K562 (cell line): ENCODE measurements at regions not wholly inside any gene's neighbourhood (a gene's known extent, or its start where the extent isn't known, plus 50 kb on each side); places are given as distances from the start of the nearest gene placed in this dataset.

Experiments
- ATAC-seq: fragments of 200-7000 bp; cut with Tn5 transposase; 3 replicates; pipeline ENCODE4 v1.9.1; 2020; ENCODE audit warnings: moderate library complexity
- BruUV-seq: library from RNA; stranded (reverse); fragments of 400-500 nt; replicated peaks from 2 replicates; lab custom pipeline; 2021; lab: Mats Ljungman, UMichigan
- CTCF ChIA-PET: fragments of 300-600 bp; formaldehyde crosslinking; extraction: SDS; loops from one replicate; lab custom pipeline; 2021; ENCODE audit warnings: low intra/inter-chr PET ratio; lab: Yijun Ruan, JAX
- POLR2A ChIA-PET: fragments of 300-600, 350-650 bp; sonication (Branson Sonifier 250); formaldehyde crosslinking; extraction: SDS; loops from one replicate; lab custom pipeline; 2021; ENCODE audit warnings: antibody characterized with exemption, inconsistent platforms; lab: Yijun Ruan, JAX
- DNase-seq, 4 experiments: peaks; one replicate each; pipeline versions ENCODE4 v3.0.0 to v3.0.0-alpha.2; 2011 to 2018; ENCODE audit warnings: low spot score in 3 of 4, mixed read lengths in 3 of 4; ENCODE audit errors: extremely low read depth in 1 of 4
- FAIRE-seq: peaks from 2 replicates; lab custom pipeline; 2011; peaks lifted over from hg19 to GRCh38; lab: Jason Lieb, UNC
- H2AFZ ChIP-seq: 2 replicates; pipeline ENCODE4 v1.6.0; 2011; ENCODE audit warnings: low read depth, low read length, control low read depth, inconsistent platforms
- H3K27ac ChIP-seq: fragments of 200-600 bp; 3 replicates; pipeline ENCODE4 v1.8.0; 2011; ENCODE audit warnings: low read depth, mild to moderate bottlenecking, control low read depth, inconsistent platforms, low read length, moderate library complexity, mixed read lengths; ENCODE audit errors: extremely low read depth
- H3K27me3 ChIP-seq, 2 experiments: fragments of 300-600 bp in 1 of 2; 2 replicates in 1 of 2; 3 replicates in 1 of 2; pipeline versions ENCODE4 v1.6.0 to v1.8.0; 2011; ENCODE audit warnings: inconsistent platforms in 2 of 2, low read length in 2 of 2, mild to moderate bottlenecking in 1 of 2, mixed read lengths in 1 of 2, moderate library complexity in 1 of 2; ENCODE audit not compliant: control insufficient read depth in 2 of 2, insufficient read depth in 2 of 2
- H3K36me3 ChIP-seq: fragments of 300-600 bp; 3 replicates; pipeline ENCODE4 v1.8.0; 2011; ENCODE audit warnings: mild to moderate bottlenecking, low read length, inconsistent platforms; ENCODE audit not compliant: control insufficient read depth, insufficient read depth
- H3K4me1 ChIP-seq, 2 experiments: fragments of 200-600 bp in 1 of 2; replicated peaks in 1 of 2; 2 replicates in 1 of 2; 3 replicates in 1 of 2; pipeline versions ENCODE4 v1.5.1 to v1.8.0; 2011; ENCODE audit warnings: inconsistent platforms in 2 of 2, low read length in 2 of 2, mild to moderate bottlenecking in 1 of 2, mixed read lengths in 1 of 2, moderate library complexity in 1 of 2; ENCODE audit not compliant: control insufficient read depth in 2 of 2, insufficient read depth in 2 of 2
- H3K4me2 ChIP-seq: 2 replicates; pipeline ENCODE4 v1.6.1; 2011; ENCODE audit warnings: low read length, control low read depth, inconsistent platforms, mixed read lengths; ENCODE audit not compliant: insufficient read depth
- H3K4me3 ChIP-seq: fragments of 200-600 bp; sonication (generic), shearing (Covaris generic); 2 replicates; pipeline ENCODE4 v1.5.1; 2016; ENCODE audit warnings: control low read depth, inconsistent platforms
- H3K79me2 ChIP-seq: fragments of 200-600 bp; 3 replicates; pipeline ENCODE4 v1.8.0; 2011; ENCODE audit warnings: low read length, inconsistent platforms; ENCODE audit not compliant: control insufficient read depth, insufficient read depth
- H3K9ac ChIP-seq, 2 experiments: 2 replicates each; pipeline versions ENCODE4 v1.6.0 to v1.6.1; 2011; ENCODE audit warnings: low read depth in 2 of 2, low read length in 2 of 2, control low read depth in 1 of 2, inconsistent platforms in 1 of 2, mild to moderate bottlenecking in 1 of 2, mixed read lengths in 1 of 2; ENCODE audit not compliant: insufficient read depth in 1 of 2
- H3K9me1 ChIP-seq: one replicate; pipeline ENCODE4 v1.6.0; 2011; ENCODE audit warnings: inconsistent platforms, mild to moderate bottlenecking, low read length, moderate library complexity; ENCODE audit not compliant: control insufficient read depth, insufficient read depth
- H3K9me3 ChIP-seq: replicated peaks from 2 replicates; pipeline ENCODE4 v1.5.1; 2011; ENCODE audit warnings: low read depth, low read length, inconsistent platforms; ENCODE audit not compliant: control insufficient read depth, insufficient read depth
- H4K20me1 ChIP-seq: replicated peaks from 2 replicates; pipeline ENCODE4 v1.6.1; 2011; ENCODE audit warnings: low read length, inconsistent platforms, mixed read lengths; ENCODE audit not compliant: control insufficient read depth, insufficient read depth
- BRF1 ChIP-seq: IDR thresholded peaks from 3 replicates; pipeline ENCODE4 v1.6.1; 2011; ENCODE audit warnings: borderline replicate concordance, mild to moderate bottlenecking; ENCODE audit not compliant: insufficient read length; ENCODE audit errors: extremely low read depth
- CHD2 ChIP-seq: IDR thresholded peaks from 2 replicates; pipeline ENCODE4 v1.6.1; 2011; ENCODE audit warnings: low read depth, low read length
- E2F3 ChIP-seq: fragments of 250-450 bp; sonication (Bioruptor Pico); IDR thresholded peaks from 2 replicates; pipeline ENCODE4 v1.4.0; 2020; ENCODE audit warnings: mild to moderate bottlenecking
- GTF2E2 ChIP-seq: fragments of 200-800 bp; sonication (Bioruptor generic); IDR thresholded peaks from 2 replicates; pipeline ENCODE4 v1.6.1; 2016; ENCODE audit warnings: missing genetic modification characterization, missing compliant biosample characterization
- MCM7 ChIP-seq, 2 experiments: fragments of 450-650 bp; IDR thresholded peaks; 2 replicates each; pipeline ENCODE4 v1.6.1; 2016 to 2018
- NCOA2 ChIP-seq, 2 experiments: fragments of 450-650 bp; IDR thresholded peaks; 2 replicates each; pipeline ENCODE4 v1.6.1; 2018; ENCODE audit warnings: mild to moderate bottlenecking in 2 of 2, moderate library complexity in 1 of 2; ENCODE audit not compliant: partially characterized antibody in 2 of 2
- NFE2L1 ChIP-seq: fragments of 450-650 bp; IDR thresholded peaks from 2 replicates; pipeline ENCODE4 v1.6.1; 2016; ENCODE audit warnings: missing genetic modification characterization, low read depth, mild to moderate bottlenecking, missing compliant biosample characterization, moderate library complexity, borderline replicate concordance
- SMAD1 ChIP-seq: fragments of 150-350 bp; IDR thresholded peaks from 2 replicates; pipeline ENCODE4 v1.6.1; 2014; ENCODE audit warnings: low read length, low read depth; ENCODE audit not compliant: partially characterized antibody
- TGIF2 ChIP-seq: sonication (generic); formaldehyde crosslinking; IDR thresholded peaks from 2 replicates; pipeline ENCODE4 v1.8.1; 2022; ENCODE audit warnings: mild to moderate bottlenecking, missing genetic modification reagents, moderate library complexity
- U2AF1 ChIP-seq: fragments of 200-400 bp; formaldehyde crosslinking; optimal IDR thresholded peaks from 2 replicates; pipeline ENCODE3; 2017; ENCODE audit warnings: mild to moderate bottlenecking, low read depth, low read length, moderate library complexity
- ZFP30 ChIP-seq: fragments of 250-450 bp; sonication (Bioruptor Pico); IDR thresholded peaks from 2 replicates; pipeline ENCODE4 v1.8.0; 2022; ENCODE audit warnings: moderate library complexity, mild to moderate bottlenecking, inconsistent platforms, borderline replicate concordance
- ZNF253 ChIP-seq: fragments of 250-450 bp; sonication (Bioruptor Pico); conservative IDR thresholded peaks from 2 replicates; pipeline ENCODE4 v1.6.1; 2021; ENCODE audit warnings: mild to moderate bottlenecking
- WGBS: fragments of 100-300 bp; shearing (Covaris generic); methylation state at CpG from one replicate; pipeline ENCODE4 v1.1.6; 2016; ENCODE audit warnings: low coverage, mixed read lengths; ENCODE audit not compliant: insufficient coverage; ENCODE audit errors: missing lambda C conversion rate; 5-methylcytosine and 5-hydroxymethylcytosine counted together
- in situ Hi-C: fragments of 300-500 bp; cut with MboI; formaldehyde crosslinking; loops from 4 replicates; pipeline ENCODE4 v1.15.0; 2018; ENCODE audit warnings: inconsistent platforms, mixed read lengths
- intact Hi-C: fragments of 100-400 bp; cut with micrococcal nuclease; formaldehyde crosslinking; loops from 2 replicates; pipeline ENCODE4 v1.14.2; 2022
- TF ChIP-seq, protein P1 (sequence below): sonication (generic); formaldehyde crosslinking; IDR thresholded peaks from 2 replicates; pipeline ENCODE4 v1.8.1; 2022; ENCODE audit warnings: missing genetic modification reagents
- TF ChIP-seq, protein P2 (sequence below): fragments of 450-650 bp; IDR thresholded peaks from 2 replicates; pipeline ENCODE4 v1.6.1; 2017; ENCODE audit warnings: mild to moderate bottlenecking, moderate library complexity
- TF ChIP-seq, protein P3 (sequence below), 3 experiments: fragments of 200-800 bp in 1 of 3; sonication (Bioruptor generic) in 1 of 3; sonication (generic) in 1 of 3; formaldehyde crosslinking in 1 of 3; IDR thresholded peaks; 2 replicates each; pipeline versions ENCODE4 v1.6.1 to v1.8.0; 2016 to 2022; ENCODE audit warnings: mild to moderate bottlenecking in 2 of 3, missing compliant biosample characterization in 2 of 3, missing genetic modification characterization in 2 of 3, missing genetic modification reagents in 1 of 3

DNA sequence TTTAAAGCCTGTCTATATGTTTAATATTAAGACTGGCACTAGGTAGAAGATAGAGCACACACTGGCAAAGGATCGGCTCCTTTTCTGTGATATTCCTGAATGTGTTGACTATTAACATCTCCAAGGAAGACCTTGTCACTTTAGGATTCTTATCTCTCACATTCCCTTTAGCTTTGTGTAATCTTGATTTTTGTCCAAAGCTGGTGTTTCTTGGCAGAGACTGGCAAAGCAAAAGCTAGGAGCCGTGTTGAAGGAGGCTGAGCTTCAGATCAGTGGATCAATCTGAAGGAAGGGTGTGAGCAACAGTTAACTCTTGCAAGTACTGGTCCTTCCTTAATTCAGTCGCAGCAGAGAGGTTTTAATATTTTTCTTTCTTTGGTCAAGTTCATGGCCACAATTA lies 830.4 kb upstream of the ZNF608 start (continued):
- TF ChIP-seq, protein P1, sequence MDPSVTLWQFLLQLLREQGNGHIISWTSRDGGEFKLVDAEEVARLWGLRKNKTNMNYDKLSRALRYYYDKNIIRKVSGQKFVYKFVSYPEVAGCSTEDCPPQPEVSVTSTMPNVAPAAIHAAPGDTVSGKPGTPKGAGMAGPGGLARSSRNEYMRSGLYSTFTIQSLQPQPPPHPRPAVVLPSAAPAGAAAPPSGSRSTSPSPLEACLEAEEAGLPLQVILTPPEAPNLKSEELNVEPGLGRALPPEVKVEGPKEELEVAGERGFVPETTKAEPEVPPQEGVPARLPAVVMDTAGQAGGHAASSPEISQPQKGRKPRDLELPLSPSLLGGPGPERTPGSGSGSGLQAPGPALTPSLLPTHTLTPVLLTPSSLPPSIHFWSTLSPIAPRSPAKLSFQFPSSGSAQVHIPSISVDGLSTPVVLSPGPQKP (CRISPR knock-in tag) = no peak
- no peak for TF ChIP-seq GTF2E2 (tag)
- TF ChIP-seq TGIF2 (CRISPR knock-in tag) = no peak
- TF ChIP-seq SMAD1 = no peak
- TF ChIP-seq U2AF1 = no peak
- TF ChIP-seq CHD2 = no peak
- TF ChIP-seq BRF1 = no peak
- TF ChIP-seq MCM7 (IDR thresholded peaks at IDR 0.05) = no peak
- no peak for TF ChIP-seq E2F3 (CRISPR knock-in tag)
- TF ChIP-seq, protein P2, sequence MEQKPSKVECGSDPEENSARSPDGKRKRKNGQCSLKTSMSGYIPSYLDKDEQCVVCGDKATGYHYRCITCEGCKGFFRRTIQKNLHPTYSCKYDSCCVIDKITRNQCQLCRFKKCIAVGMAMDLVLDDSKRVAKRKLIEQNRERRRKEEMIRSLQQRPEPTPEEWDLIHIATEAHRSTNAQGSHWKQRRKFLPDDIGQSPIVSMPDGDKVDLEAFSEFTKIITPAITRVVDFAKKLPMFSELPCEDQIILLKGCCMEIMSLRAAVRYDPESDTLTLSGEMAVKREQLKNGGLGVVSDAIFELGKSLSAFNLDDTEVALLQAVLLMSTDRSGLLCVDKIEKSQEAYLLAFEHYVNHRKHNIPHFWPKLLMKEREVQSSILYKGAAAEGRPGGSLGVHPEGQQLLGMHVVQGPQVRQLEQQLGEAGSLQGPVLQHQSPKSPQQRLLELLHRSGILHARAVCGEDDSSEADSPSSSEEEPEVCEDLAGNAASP = no peak
- no peak for TF ChIP-seq NFE2L1

DNA sequence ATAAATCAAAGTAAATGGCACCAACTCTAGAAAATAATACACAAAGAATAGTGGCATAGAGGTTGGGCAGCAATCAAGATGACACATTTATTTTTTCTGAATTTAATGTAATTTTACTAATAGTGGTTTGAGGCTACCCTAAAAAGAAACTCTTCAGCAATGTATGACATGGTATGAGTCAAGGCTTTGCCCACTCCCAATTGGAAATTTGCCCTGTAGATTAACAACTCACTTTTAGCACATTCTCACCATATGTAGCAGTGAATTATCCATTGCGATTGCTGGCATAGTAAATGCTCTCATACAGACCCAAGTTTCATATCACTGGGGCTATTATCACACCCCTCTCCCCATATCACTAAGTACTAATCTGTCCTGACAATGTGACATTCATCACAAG lies 832.1 kb upstream of the ZNF608 start:
- BruUV-seq = no TSS peak
- Histone ChIP-seq H3K4me3 (no peak overlapping the region), H3K36me3 (no peaks in the 10 kb centered on the region), H3K9me1 (no peaks in the 10 kb centered on the region), H4K20me1 (no peaks in the 10 kb centered on the region), H3K4me1 (no peaks in the 10 kb centered on the region), H3K27me3 (no peaks in the 10 kb centered on the region), H3K9me3 (no peaks in the 10 kb centered on the region; the same call in 1 of the 2 replicates), H2AFZ (no peak overlapping the region), H3K4me2 (no peak overlapping the region), H3K79me2 (no peaks in the 10 kb centered on the region), H3K27ac (no peak overlapping the region), H3K9ac (no peak overlapping the region)
- POLR2A ChIA-PET = no interaction called here
- intact Hi-C loops (no loop called here), in situ Hi-C loops (no loop called here)
- DNase-seq (no peak), ATAC-seq (no peak), FAIRE-seq (no peak)
- CTCF ChIA-PET = no interaction called here
- 0% methylated on average over 1 of the region's 1 CpG for WGBS
- TF ChIP-seq ZFP30 (CRISPR knock-in tag) = no peak
- TF ChIP-seq, protein P3, sequence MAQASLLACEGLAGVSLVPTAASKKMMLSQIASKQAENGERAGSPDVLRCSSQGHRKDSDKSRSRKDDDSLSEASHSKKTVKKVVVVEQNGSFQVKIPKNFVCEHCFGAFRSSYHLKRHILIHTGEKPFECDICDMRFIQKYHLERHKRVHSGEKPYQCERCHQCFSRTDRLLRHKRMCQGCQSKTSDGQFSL (CRISPR knock-in tag; IDR thresholded peaks at IDR 0.05) = no peak
- TF ChIP-seq, protein P3 (tag; IDR thresholded peaks at IDR 0.05) = no peak
- TF ChIP-seq NCOA2 (IDR thresholded peaks at IDR 0.05; ENCODE audit: partially characterized antibody in 2 of 2) = no peak
- TF ChIP-seq ZNF253 (CRISPR knock-in tag) = no peak
